Lower leg skin (tissue), 4 donors: ENCODE measurements at regions not wholly inside any gene's neighbourhood (a gene's known extent, or its start where the extent isn't known, plus 50 kb on each side); places are given as distances from the start of the nearest gene placed in this dataset.

Experiments used
- DNase-seq, 2 donors: peaks; one replicate each; pipeline ENCODE4 v3.0.0-alpha.2; 2019; ENCODE audit warnings: low spot score in 2 of 2
- H3K4me3 ChIP-seq: fragments of 200-600 bp; sonication (generic); 2 replicates; pipeline ENCODE4 v1.5.1; 2017; ENCODE audit warnings: mild to moderate bottlenecking, low read depth; ENCODE audit not compliant: poor library complexity, severe bottlenecking
- CTCF ChIP-seq, 3 donors: fragments of 450-650 bp; IDR thresholded peaks; one replicate each; pipeline ENCODE4 v1.5.1; 2016; ENCODE audit warnings: antibody characterized with exemption in 3 of 3, mild to moderate bottlenecking in 3 of 3, moderate library complexity in 2 of 3
- POLR2A ChIP-seq, 2 donors: fragments of 450-650 bp; IDR thresholded peaks; one replicate each; pipeline ENCODE4 v1.6.1; 2016 to 2017; ENCODE audit warnings: antibody characterized with exemption in 2 of 2, mild to moderate bottlenecking in 1 of 2, moderate library complexity in 1 of 2
- WGBS, 2 donors: methylation state at CpG; one replicate each; pipeline ENCODE4 v1.1.5; 2018; 5-methylcytosine and 5-hydroxymethylcytosine counted together
- intact Hi-C: fragments of 100-400 bp; cut with DNase I; formaldehyde crosslinking; loops from one replicate; pipeline ENCODE4 v1.15.0; 2023; ENCODE audit warnings: low total_unique reads

GRCh38 chr5:106963630-106964029 lies 707.1 kb downstream of the EFNA5 start:
- no peak overlapping the region for H3K4me3 ChIP-seq
- WGBS, 2 donors: 85 to 92% methylated on average over 1 of the region's 1 CpG
- no peak for TF ChIP-seq POLR2A (IDR thresholded peaks at IDR 0.05)
- no peak for TF ChIP-seq CTCF (IDR thresholded peaks at IDR 0.05)
- intact Hi-C loops: no loop called here
- DNase-seq: no peak

DNA sequence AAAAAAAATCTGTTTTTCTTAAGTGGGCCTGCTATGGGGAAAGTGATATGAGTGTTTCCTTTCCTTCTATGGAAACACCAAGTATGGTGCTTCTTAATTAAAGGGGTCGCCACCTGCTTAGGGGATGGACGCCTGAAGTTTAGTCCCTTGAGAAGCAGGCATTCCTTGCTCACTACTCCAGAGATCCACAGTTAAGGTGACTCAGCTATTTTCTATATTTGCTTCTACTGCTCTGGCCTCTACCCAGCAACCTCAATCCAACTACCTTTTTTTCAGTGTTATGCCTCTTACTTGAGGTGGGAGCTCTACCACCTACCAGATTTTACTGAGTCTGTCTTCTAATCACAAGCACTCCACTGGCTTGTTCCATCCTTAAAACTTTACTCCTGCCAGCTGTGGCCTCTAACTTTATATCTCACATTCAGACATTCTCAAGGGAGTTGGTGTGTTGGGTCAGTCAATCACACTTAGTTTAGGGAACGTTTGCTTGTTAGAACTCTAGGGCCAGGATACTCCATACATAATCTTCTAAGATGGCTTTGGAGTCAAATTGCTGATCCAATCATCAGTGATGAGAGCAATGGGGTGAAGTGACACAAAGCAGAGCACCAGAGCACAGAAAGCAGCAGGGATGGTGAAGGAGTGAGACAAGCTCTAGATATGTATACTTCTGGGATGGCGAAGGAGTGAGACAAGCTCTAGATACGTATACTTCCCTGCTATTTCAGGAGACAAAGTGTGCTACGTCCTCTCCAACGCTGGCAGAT lies 708.1 kb downstream of the EFNA5 start:
- intact Hi-C loops: no loop called here
- H3K4me3 ChIP-seq: no peak overlapping the region
- no peak for DNase-seq
- TF ChIP-seq POLR2A (IDR thresholded peaks at IDR 0.05) (no peak), CTCF (IDR thresholded peaks at IDR 0.05) (no peak)
- 72 to 84% methylated on average over 7 of the region's 7 CpGs for WGBS, 2 donors

DNA sequence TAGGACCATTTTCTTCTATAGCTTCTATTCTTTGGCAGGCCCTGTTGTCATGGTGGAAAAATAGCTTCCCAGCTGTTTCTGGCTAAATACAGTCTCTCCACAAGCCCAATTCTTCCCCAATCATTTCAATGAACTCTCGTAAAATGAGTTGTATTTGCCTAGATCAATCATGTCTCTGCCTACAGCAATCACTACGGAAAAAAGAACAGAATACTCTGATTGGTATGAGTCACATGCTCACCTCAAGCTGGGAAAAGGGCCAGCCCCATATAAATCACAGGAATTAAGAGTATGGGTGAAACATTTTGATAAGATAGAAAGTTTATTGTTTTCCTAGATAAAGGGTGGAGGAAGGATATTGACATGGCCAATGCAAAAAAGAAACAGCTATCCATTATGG lies 711.4 kb downstream of the EFNA5 start:
- intact Hi-C loops: no loop called here
- no peak for TF ChIP-seq CTCF (IDR thresholded peaks at IDR 0.05)
- no peak for TF ChIP-seq POLR2A (IDR thresholded peaks at IDR 0.05)
- 48 to 65% methylated on average over 2 of the region's 2 CpGs for WGBS, 2 donors
- H3K4me3 ChIP-seq: no peak overlapping the region
- DNase-seq: no peak

- TF ChIP-seq POLR2A (IDR thresholded peaks at IDR 0.05) (no peak), CTCF (IDR thresholded peaks at IDR 0.05) (no peak)
- DNase-seq: no peak
- WGBS, 2 donors: 96% methylated on average over 3 of the region's 3 CpGs
- intact Hi-C loops: no loop called here
- no peak overlapping the region for H3K4me3 ChIP-seq
Measured at GRCh38 chr5:106957336-106957735, 713.4 kb downstream of the EFNA5 start.

DNA sequence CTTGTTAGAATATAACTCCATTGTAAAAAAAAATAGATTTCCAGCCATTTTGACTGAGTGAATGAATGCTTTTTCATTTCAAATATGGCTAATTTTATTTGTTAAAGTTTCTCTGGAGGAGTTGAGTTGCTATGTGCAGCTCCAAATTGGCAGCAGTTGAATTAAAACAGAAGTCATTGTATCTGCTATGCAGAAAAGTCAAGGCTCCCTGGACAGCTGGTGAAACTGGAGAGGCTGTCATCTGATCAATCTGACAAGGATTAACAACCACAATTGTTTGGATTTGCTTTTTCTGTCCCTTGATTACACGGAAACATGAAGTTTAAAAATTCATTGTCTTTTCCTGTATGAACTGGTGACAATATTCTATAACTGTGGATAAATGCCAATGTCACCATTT lies 713.9 kb downstream of the EFNA5 start:
- no peak for DNase-seq
- TF ChIP-seq POLR2A (IDR thresholded peaks at IDR 0.05): no peak
- no peak for TF ChIP-seq CTCF (IDR thresholded peaks at IDR 0.05)
- H3K4me3 ChIP-seq: no peak overlapping the region
- WGBS, 2 donors: 52 to 65% methylated on average over 1 of the region's 1 CpG
- intact Hi-C loops: no loop called here

DNA sequence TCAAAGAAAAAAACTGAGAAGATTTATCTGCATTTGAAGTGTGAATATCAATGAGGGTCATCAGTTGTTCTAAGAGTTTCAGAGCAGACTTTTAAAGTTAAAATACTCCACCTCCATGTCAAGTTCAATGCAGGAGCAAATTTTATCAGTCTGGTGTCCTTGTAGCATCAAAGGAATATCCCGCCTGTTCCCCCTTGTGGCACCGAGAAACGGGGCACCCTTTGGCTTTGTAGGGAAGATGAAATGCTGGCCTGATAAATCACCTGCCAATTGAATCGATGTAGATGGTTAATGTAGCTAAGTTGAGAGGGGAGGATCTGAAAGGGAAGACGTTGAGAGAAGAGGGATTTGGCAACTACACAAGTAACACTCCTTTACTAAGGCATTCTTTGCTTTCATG lies 714.5 kb downstream of the EFNA5 start:
- DNase-seq: no peak
- H3K4me3 ChIP-seq: no peak overlapping the region
- TF ChIP-seq CTCF (IDR thresholded peaks at IDR 0.05): no peak
- no peak for TF ChIP-seq POLR2A (IDR thresholded peaks at IDR 0.05)
- intact Hi-C loops: no loop called here
- WGBS, 2 donors: 72 to 76% methylated on average over 5 of the region's 5 CpGs
